ENCODE measurements at regions not wholly inside any gene's neighbourhood (a gene's known extent, or its start where the extent isn't known, plus 50 kb on each side); places are given as distances from the start of the nearest gene placed in this dataset.

DNA sequence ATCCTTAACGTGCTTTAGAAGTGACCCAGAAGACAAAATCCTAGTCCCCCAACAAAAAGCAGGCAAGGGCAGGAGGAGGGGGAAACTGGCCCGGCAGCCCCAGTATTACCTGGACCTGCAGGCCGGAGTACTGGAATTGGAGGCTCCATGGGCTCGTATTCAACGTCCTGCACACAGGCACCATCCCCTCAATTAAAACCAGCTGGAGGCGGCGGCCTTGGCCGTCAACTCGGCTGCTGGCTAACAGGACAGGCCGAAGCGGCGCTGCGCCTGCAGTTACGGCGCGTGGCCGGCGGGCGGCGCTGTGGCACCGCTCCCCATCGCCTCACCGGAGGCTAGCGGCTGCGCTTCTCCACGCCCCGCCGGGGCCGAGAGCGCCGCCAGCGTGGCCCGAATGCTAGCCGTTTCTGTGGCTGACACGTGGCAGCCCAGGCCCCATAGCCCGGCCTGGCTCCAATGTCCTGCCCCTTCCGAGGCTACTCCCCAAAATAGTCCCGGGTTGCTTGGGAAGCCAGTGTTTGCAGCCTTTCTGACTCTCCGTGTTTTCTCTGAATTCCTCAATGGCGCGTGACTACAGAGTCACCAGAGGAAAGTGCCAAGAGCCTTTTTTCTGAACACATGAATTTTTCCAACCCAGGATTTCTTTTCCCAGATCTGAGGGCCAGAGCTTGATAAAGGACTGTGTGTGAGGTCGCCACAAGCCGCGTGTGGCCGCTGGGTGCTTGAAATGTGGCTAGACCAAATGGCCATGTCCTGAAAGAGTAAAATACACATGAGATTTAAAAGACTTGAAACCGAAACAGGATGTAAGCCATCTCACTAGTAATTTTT, 82.5 kb downstream of the HHIPL2 start:
- TF ChIP-seq TRIM28 (IDR thresholded peaks at IDR 0.05; ENCODE audit: borderline replicate concordance, low read length) = 0 out of 2 replicates have a peak, but pooled peaks have one; percentile 10
- TF ChIP-seq, protein P1, sequence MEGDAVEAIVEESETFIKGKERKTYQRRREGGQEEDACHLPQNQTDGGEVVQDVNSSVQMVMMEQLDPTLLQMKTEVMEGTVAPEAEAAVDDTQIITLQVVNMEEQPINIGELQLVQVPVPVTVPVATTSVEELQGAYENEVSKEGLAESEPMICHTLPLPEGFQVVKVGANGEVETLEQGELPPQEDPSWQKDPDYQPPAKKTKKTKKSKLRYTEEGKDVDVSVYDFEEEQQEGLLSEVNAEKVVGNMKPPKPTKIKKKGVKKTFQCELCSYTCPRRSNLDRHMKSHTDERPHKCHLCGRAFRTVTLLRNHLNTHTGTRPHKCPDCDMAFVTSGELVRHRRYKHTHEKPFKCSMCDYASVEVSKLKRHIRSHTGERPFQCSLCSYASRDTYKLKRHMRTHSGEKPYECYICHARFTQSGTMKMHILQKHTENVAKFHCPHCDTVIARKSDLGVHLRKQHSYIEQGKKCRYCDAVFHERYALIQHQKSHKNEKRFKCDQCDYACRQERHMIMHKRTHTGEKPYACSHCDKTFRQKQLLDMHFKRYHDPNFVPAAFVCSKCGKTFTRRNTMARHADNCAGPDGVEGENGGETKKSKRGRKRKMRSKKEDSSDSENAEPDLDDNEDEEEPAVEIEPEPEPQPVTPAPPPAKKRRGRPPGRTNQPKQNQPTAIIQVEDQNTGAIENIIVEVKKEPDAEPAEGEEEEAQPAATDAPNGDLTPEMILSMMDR (tag by site-specific recombination; IDR thresholded peaks at IDR 0.05) = peak; percentile 93
- TF ChIP-seq ZNF121 (tag by site-specific recombination; IDR thresholded peaks at IDR 0.05) = no peak

All from HEK293 (cell line).